HL-60 (cell line): ENCODE measurements at regions not wholly inside any gene's neighbourhood (a gene's known extent, or its start where the extent isn't known, plus 50 kb on each side); places are given as distances from the start of the nearest gene placed in this dataset.

Experiments used
- DNase-seq, 2 experiments: peaks; one replicate each; pipeline ENCODE4 v3.0.0-alpha.2; 2010 to 2020; ENCODE audit warnings: low read depth in 1 of 2, low spot score in 1 of 2
- H3K27ac ChIP-seq: fragments of 250-450 bp; sonication (Bioruptor Pico); replicated peaks from 2 replicates; pipeline ENCODE4 v1.5.1; 2020; ENCODE audit warnings: mild to moderate bottlenecking, moderate library complexity
- H3K27me3 ChIP-seq: fragments of 250-450 bp; sonication (Bioruptor Pico); 2 replicates; pipeline ENCODE4 v1.5.1; 2021; ENCODE audit warnings: mild to moderate bottlenecking, moderate library complexity; ENCODE audit not compliant: insufficient read depth, poor library complexity, severe bottlenecking
- H3K4me3 ChIP-seq: replicated peaks from 2 replicates; pipeline ENCODE4 v1.5.1; 2011; ENCODE audit warnings: mild to moderate bottlenecking, control low read depth, low read length; ENCODE audit not compliant: insufficient read depth
- CTCF ChIP-seq: IDR thresholded peaks from one replicate; pipeline ENCODE4 v1.5.1; 2011; ENCODE audit warnings: low read length, control low read depth, inconsistent platforms; ENCODE audit not compliant: insufficient read depth
- GABPA ChIP-seq: IDR thresholded peaks from 2 replicates; pipeline ENCODE4 v1.6.1; 2012; ENCODE audit warnings: low read depth
- POLR2AphosphoS5 ChIP-seq: IDR thresholded peaks from 2 replicates; pipeline ENCODE4 v1.6.1; 2012; ENCODE audit warnings: low read depth
- REST ChIP-seq: IDR thresholded peaks from 2 replicates; pipeline ENCODE4 v1.6.1; 2012; ENCODE audit warnings: low read depth; ENCODE audit not compliant: insufficient replicate concordance
- SPI1 ChIP-seq: IDR thresholded peaks from 2 replicates; pipeline ENCODE4 v1.6.1; 2012; ENCODE audit warnings: low read depth, mild to moderate bottlenecking, borderline replicate concordance

GRCh38 chr10:89861584-89862301, 160.4 kb downstream of the KIF20B start:
- Histone ChIP-seq H3K27ac (no peak overlapping the region), H3K4me3 (no peak overlapping the region), H3K27me3 (peaks cover 2% of the 10 kb centered on the region)
- TF ChIP-seq POLR2AphosphoS5 (no peak), GABPA (no peak), REST (no peak), SPI1 (no peak), CTCF (no peak)
- DNase-seq: peak in 1 of 2 experiments; percentile 28

- no peak overlapping the region for H3K27ac ChIP-seq
- TF ChIP-seq REST: no peak
- TF ChIP-seq CTCF: no peak
- no peak for TF ChIP-seq GABPA
- TF ChIP-seq SPI1: no peak
- TF ChIP-seq POLR2AphosphoS5: no peak
- no peaks in the 10 kb centered on the region for H3K27me3 ChIP-seq
- H3K4me3 ChIP-seq: no peak overlapping the region
- DNase-seq: no peak
These were observed 166.6 kb downstream of the KIF20B start for GRCh38 chr10:89867964-89868363.

GRCh38 chr10:89869180-89869579, 167.8 kb downstream of the KIF20B start:
- TF ChIP-seq GABPA (no peak), SPI1 (no peak), POLR2AphosphoS5 (no peak), CTCF (no peak), REST (no peak)
- Histone ChIP-seq H3K27ac (no peak overlapping the region), H3K4me3 (no peak overlapping the region), H3K27me3 (no peaks in the 10 kb centered on the region)
- DNase-seq: no peak
